PC-9 (cell line): ENCODE measurements at regions not wholly inside any gene's neighbourhood (a gene's known extent, or its start where the extent isn't known, plus 50 kb on each side); places are given as distances from the start of the nearest gene placed in this dataset.

Experiments
- EZH2 ChIP-seq: fragments of 200-600 bp; sonication (generic); IDR thresholded peaks from 2 replicates; pipeline ENCODE4 v1.8.0; 2017; ENCODE audit warnings: antibody characterized with exemption, low read depth
- TF ChIP-seq, protein P1 (sequence below): fragments of 200-600 bp; sonication (generic); conservative IDR thresholded peaks from 2 replicates; pipeline ENCODE4 v1.6.1; 2017; ENCODE audit warnings: mixed run types, antibody characterized with exemption, mild to moderate bottlenecking, moderate library complexity

GRCh38 chr18:14914771-14915170 is 166.8 kb downstream of the ANKRD30B start:
- TF ChIP-seq, protein P1, sequence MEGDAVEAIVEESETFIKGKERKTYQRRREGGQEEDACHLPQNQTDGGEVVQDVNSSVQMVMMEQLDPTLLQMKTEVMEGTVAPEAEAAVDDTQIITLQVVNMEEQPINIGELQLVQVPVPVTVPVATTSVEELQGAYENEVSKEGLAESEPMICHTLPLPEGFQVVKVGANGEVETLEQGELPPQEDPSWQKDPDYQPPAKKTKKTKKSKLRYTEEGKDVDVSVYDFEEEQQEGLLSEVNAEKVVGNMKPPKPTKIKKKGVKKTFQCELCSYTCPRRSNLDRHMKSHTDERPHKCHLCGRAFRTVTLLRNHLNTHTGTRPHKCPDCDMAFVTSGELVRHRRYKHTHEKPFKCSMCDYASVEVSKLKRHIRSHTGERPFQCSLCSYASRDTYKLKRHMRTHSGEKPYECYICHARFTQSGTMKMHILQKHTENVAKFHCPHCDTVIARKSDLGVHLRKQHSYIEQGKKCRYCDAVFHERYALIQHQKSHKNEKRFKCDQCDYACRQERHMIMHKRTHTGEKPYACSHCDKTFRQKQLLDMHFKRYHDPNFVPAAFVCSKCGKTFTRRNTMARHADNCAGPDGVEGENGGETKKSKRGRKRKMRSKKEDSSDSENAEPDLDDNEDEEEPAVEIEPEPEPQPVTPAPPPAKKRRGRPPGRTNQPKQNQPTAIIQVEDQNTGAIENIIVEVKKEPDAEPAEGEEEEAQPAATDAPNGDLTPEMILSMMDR, result no peak
- TF ChIP-seq EZH2, result no peak
